SH-SY5Y (cell line): ENCODE measurements at regions not wholly inside any gene's neighbourhood (a gene's known extent, or its start where the extent isn't known, plus 50 kb on each side); places are given as distances from the start of the nearest gene placed in this dataset.

Experiments used
- GATA2 ChIP-seq: IDR thresholded peaks from 2 replicates; pipeline ENCODE4 v1.6.1; 2011; ENCODE audit warnings: mild to moderate bottlenecking, low read depth, low read length
- GATA3 ChIP-seq: IDR thresholded peaks from 2 replicates; pipeline ENCODE4 v1.6.1; 2011; ENCODE audit warnings: low read depth, mild to moderate bottlenecking, low read length, moderate library complexity

DNA sequence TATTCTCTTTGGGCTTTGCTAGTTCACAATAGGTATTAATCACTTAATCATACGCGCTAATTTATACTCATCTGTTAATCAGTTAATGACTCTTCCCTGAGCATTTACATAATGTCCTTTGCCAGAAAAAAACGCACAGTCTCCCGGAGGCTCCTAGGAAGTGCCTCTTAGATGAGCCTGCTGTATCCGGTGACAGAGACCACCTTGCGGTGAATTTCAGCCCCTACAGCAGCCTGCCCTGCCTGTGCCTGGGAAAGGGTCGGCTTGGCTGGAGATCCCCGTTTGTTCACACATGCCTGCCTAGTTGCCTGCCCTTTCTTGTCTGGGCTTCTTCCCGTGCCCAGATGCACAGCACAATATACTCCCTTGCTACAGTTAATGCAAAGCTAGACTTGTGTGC is 152.9 kb downstream of the ZBTB18 start:
- TF ChIP-seq GATA3 (no peak), GATA2 (no peak)
